Breast epithelium (tissue), 4 donors: ENCODE measurements at regions not wholly inside any gene's neighbourhood (a gene's known extent, or its start where the extent isn't known, plus 50 kb on each side); places are given as distances from the start of the nearest gene placed in this dataset.

Source experiments
- DNase-seq, 2 donors: peaks; one replicate each; pipeline ENCODE4 v3.0.0-alpha.2; 2019; ENCODE audit warnings: low spot score in 2 of 2
- H3K27ac ChIP-seq, 2 donors: fragments of 200-600 bp; sonication (generic) in 1 of 2; one replicate each; pipeline ENCODE4 v1.5.1; 2016 to 2019; ENCODE audit warnings: mild to moderate bottlenecking in 1 of 2
- H3K27me3 ChIP-seq, 2 donors: fragments of 200-600 bp; sonication (generic) in 1 of 2; one replicate each; pipeline versions ENCODE4 v1.5.1 to v1.6.0; 2017 to 2019; ENCODE audit warnings: control low read depth in 1 of 2, mild to moderate bottlenecking in 1 of 2
- H3K36me3 ChIP-seq: fragments of 200-600 bp; one replicate; pipeline ENCODE4 v1.5.1; 2019
- H3K4me1 ChIP-seq, 2 donors: fragments of 200-600 bp; sonication (generic); one replicate each; pipeline ENCODE4 v1.5.1; 2016 to 2019; ENCODE audit warnings: control low read depth in 1 of 2
- H3K4me3 ChIP-seq, 3 donors: fragments of 200-600 bp; sonication (generic); 1 replicate in 2 of 3; 2 replicates in 1 of 3; pipeline ENCODE4 v1.5.1; 2016 to 2019; ENCODE audit warnings: mild to moderate bottlenecking in 3 of 3, moderate library complexity in 2 of 3
- H3K9me3 ChIP-seq, 2 donors: fragments of 200-600 bp; sonication (generic) in 1 of 2; one replicate each; pipeline ENCODE4 v1.5.1; 2016 to 2019; ENCODE audit warnings: control low read depth in 1 of 2
- POLR2A ChIP-seq: fragments of 450-650 bp; IDR thresholded peaks from one replicate; pipeline ENCODE4 v1.6.1; 2016; ENCODE audit warnings: antibody characterized with exemption, mild to moderate bottlenecking, moderate library complexity
- POLR2AphosphoS5 ChIP-seq, 3 donors: sonication (generic); formaldehyde crosslinking; IDR thresholded peaks; one replicate each; pipeline ENCODE4 v1.6.1; 2017; ENCODE audit warnings: antibody characterized with exemption in 3 of 3
- intact Hi-C: fragments of 100-400 bp; cut with DNase I; formaldehyde crosslinking; loops from one replicate; pipeline ENCODE4 v1.15.1; 2023; ENCODE audit warnings: low total_unique reads
- TF ChIP-seq, protein P1 (sequence below), 3 donors: fragments of 450-650 bp; IDR thresholded peaks; one replicate each; pipeline ENCODE4 v1.5.1; 2016 to 2017; ENCODE audit warnings: antibody characterized with exemption in 3 of 3, mild to moderate bottlenecking in 3 of 3, moderate library complexity in 3 of 3

DNA sequence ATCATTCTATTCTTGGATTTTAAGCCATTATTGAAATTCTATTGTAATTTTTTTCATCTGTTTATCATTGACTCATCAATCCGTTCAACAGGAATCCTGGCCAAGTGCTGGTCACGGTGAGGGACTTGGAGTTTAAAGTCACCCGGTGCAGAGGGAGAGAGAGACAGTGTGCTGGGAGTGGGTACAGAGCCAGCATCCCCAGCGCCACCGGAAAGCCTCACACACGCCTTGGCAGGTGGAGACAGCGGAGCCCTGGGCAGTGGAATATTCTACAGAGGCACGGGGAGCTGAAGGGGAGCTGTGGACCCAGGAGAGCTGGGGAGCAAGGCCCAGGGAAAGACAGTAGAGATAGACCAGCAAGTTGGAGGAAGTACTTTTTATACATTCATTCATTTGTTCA, 787.6 kb downstream of the BRD1 start:
- no peak overlapping the region for H3K4me3 ChIP-seq
- no peak for TF ChIP-seq POLR2A
- no peak for TF ChIP-seq POLR2AphosphoS5 (IDR thresholded peaks at IDR 0.05)
- TF ChIP-seq, protein P1, sequence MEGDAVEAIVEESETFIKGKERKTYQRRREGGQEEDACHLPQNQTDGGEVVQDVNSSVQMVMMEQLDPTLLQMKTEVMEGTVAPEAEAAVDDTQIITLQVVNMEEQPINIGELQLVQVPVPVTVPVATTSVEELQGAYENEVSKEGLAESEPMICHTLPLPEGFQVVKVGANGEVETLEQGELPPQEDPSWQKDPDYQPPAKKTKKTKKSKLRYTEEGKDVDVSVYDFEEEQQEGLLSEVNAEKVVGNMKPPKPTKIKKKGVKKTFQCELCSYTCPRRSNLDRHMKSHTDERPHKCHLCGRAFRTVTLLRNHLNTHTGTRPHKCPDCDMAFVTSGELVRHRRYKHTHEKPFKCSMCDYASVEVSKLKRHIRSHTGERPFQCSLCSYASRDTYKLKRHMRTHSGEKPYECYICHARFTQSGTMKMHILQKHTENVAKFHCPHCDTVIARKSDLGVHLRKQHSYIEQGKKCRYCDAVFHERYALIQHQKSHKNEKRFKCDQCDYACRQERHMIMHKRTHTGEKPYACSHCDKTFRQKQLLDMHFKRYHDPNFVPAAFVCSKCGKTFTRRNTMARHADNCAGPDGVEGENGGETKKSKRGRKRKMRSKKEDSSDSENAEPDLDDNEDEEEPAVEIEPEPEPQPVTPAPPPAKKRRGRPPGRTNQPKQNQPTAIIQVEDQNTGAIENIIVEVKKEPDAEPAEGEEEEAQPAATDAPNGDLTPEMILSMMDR (IDR thresholded peaks at IDR 0.05): no peak
- no peaks in the 10 kb centered on the region for H3K36me3 ChIP-seq
- no peaks in the 10 kb centered on the region for H3K4me1 ChIP-seq
- H3K9me3 ChIP-seq: no peaks in the 10 kb centered on the region
- no peak overlapping the region for H3K27ac ChIP-seq
- H3K27me3 ChIP-seq: peaks cover 0 to 34% of the 10 kb centered on the region in 2 donors
- intact Hi-C loops: no loop called here
- no peak for DNase-seq

DNA sequence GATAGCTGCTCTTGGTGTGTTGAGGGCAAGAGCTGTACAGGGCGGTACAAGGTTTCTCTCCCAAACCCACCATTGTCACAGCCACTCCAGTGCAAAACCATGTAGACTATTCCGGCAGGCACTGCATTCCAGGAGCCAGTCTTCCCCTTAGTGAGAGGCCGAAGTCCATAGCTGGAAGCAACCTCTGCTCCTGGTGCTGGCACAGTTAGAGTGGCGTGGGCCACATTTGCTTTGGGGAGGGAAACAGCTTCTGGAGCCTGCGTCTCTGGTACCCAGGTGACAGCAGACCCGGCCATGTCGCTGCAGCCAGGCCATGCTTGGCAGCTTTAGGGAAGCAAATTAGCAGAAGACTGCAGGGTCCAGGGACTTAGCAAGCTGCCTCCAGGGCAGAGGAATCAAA, 788.0 kb downstream of the BRD1 start:
- TF ChIP-seq POLR2AphosphoS5 (IDR thresholded peaks at IDR 0.05) (no peak), POLR2A (no peak)
- H3K27ac ChIP-seq: no peak overlapping the region
- no peak for DNase-seq
- intact Hi-C loops: no loop called here
- no peaks in the 10 kb centered on the region for H3K4me1 ChIP-seq
- no peak overlapping the region for H3K4me3 ChIP-seq
- H3K36me3 ChIP-seq: no peaks in the 10 kb centered on the region
- H3K27me3 ChIP-seq: peaks cover 0 to 33% of the 10 kb centered on the region in 2 donors
- no peaks in the 10 kb centered on the region for H3K9me3 ChIP-seq

DNA sequence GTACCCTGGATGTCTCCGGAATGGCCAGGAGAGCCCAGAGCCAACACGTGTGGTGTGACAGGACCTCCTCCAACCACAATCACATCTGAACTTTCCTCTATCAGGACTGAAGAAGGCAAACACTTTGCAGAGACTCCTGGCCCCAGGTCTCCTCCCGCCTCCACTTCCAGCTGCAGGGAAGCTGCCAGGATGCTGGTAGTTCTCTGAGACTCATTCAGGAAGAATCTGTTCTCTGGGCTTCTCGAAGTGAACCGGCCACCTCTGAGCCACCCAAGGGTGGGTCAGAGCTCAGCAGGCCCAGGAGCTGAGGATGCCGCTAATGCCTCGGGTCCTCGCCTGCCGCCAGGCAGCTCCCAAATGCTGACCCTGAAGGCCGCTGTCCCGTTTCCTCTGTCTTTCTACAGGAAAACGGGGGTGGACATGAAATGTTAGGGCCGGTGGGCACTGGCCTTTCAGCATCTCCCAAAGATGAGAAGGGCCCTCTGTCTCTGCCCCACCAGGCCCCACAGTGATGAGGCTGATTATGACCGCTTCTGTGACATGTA, 789.9 kb downstream of the BRD1 start:
- TF ChIP-seq, protein P1 (IDR thresholded peaks at IDR 0.05): no peak
- no peak for TF ChIP-seq POLR2AphosphoS5 (IDR thresholded peaks at IDR 0.05)
- no peak for TF ChIP-seq POLR2A
- no peaks in the 10 kb centered on the region for H3K36me3 ChIP-seq
- H3K9me3 ChIP-seq: no peaks in the 10 kb centered on the region
- intact Hi-C loops: no loop called here
- H3K4me1 ChIP-seq: no peaks in the 10 kb centered on the region
- no peak for DNase-seq
- no peak overlapping the region for H3K27ac ChIP-seq
- H3K27me3 ChIP-seq: peaks cover 0 to 25% of the 10 kb centered on the region in 2 donors
- no peak overlapping the region for H3K4me3 ChIP-seq

DNA sequence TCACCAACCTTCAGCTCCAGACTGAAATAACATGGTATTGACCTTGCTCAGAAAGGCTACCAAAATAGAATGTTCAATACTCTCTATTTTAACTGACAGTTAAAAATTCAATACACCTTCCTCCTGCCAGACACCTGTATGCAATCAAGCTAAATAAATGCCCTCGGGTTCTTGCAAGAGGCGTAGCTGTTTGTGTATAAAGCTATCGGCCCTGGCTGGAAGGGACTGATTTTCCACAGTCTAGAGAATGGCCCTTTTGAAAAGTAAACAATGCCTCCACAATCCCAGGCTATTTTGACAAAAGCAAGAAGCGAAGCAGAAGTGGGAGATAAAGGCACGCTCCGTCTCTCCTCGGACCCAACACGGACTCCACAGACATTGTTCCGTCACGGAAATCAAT, 791.2 kb downstream of the BRD1 start:
- no peak for DNase-seq
- Histone ChIP-seq H3K4me1 (no peaks in the 10 kb centered on the region), H3K4me3 (no peak overlapping the region), H3K27me3 (peaks cover 0 to 34% of the 10 kb centered on the region in 2 donors), H3K27ac (no peak overlapping the region), H3K36me3 (no peaks in the 10 kb centered on the region), H3K9me3 (no peaks in the 10 kb centered on the region)
- intact Hi-C loops: no loop called here
- TF ChIP-seq POLR2A (no peak), POLR2AphosphoS5 (IDR thresholded peaks at IDR 0.05) (no peak)
- TF ChIP-seq, protein P1 (IDR thresholded peaks at IDR 0.05): no peak

DNA sequence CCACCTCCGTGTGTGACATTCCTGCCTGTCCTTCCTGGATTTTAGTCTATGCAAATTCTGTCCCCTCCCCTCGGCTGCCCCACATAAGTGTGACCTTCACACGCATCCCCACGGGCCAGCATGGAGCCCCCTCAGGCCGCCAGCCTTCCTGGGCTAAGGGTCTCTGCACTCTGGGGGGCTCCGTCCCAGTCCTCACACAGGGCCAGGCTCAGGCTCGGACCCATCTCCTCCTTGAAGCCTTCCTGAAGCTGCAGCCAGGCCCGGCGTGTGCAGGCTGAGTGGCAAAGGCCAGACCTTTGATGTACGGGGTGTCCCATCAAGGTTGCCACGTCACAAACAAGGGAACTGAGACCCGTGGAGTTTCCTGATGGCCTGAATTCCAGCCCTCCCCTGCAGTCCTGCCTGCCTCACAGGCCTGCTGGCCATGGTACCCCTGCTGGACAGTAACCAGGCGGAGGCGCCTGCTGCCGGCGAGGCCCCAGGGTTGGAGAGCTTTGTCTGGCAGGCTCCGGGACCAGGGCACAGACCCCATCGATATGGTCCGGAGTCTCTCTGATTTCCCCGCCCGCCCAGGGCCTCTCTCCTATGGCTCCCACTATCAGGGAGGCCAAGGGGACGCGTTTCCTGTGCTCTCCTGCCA, 791.7 kb downstream of the BRD1 start:
- H3K36me3 ChIP-seq: no peaks in the 10 kb centered on the region
- no peaks in the 10 kb centered on the region for H3K4me1 ChIP-seq
- intact Hi-C loops: no loop called here
- TF ChIP-seq, protein P1 (IDR thresholded peaks at IDR 0.05): no peak
- TF ChIP-seq POLR2AphosphoS5 (IDR thresholded peaks at IDR 0.05) (no peak), POLR2A (no peak)
- peaks cover 0 to 28% of the 10 kb centered on the region in 2 donors for H3K27me3 ChIP-seq
- H3K9me3 ChIP-seq: no peaks in the 10 kb centered on the region
- no peak overlapping the region for H3K4me3 ChIP-seq
- DNase-seq: no peak
- no peak overlapping the region for H3K27ac ChIP-seq
